OCI-LY1 (cell line): ENCODE measurements at regions not wholly inside any gene's neighbourhood (a gene's known extent, or its start where the extent isn't known, plus 50 kb on each side); places are given as distances from the start of the nearest gene placed in this dataset.

Source experiments
- H2AFZ ChIP-seq: fragments of 200-600 bp; sonication (generic), shearing (Covaris generic); 2 replicates; pipeline ENCODE4 v1.6.0; 2014; ENCODE audit warnings: antibody characterized with exemption, mild to moderate bottlenecking, low read length
- H3F3A ChIP-seq: fragments of 200-600 bp; sonication (generic), shearing (Covaris generic); 2 replicates; pipeline ENCODE4 v1.6.0; 2014; ENCODE audit warnings: mild to moderate bottlenecking, antibody characterized with exemption, low read length, moderate library complexity; ENCODE audit not compliant: insufficient read depth
- H3K27ac ChIP-seq: fragments of 200-600 bp; sonication (generic); 2 replicates; pipeline ENCODE4 v1.5.1; 2014; ENCODE audit warnings: low read length, mixed run types, mild to moderate bottlenecking, low read depth; ENCODE audit not compliant: poor library complexity, severe bottlenecking
- H3K27me3 ChIP-seq: fragments of 200-600 bp; sonication (generic); 2 replicates; pipeline ENCODE4 v1.6.0; 2014; ENCODE audit warnings: antibody characterized with exemption, mild to moderate bottlenecking, low read length, moderate library complexity; ENCODE audit not compliant: insufficient read depth
- H3K36me3 ChIP-seq: fragments of 200-600 bp; sonication (generic); 2 replicates; pipeline ENCODE4 v1.6.1; 2014; ENCODE audit warnings: mild to moderate bottlenecking, antibody characterized with exemption, low read length, moderate library complexity, mixed read lengths; ENCODE audit not compliant: insufficient read depth
- H3K4me1 ChIP-seq: fragments of 200-600 bp; sonication (generic); 2 replicates; pipeline ENCODE4 v1.5.1; 2014; ENCODE audit warnings: mild to moderate bottlenecking, low read length, moderate library complexity; ENCODE audit not compliant: insufficient read depth, severe bottlenecking
- H3K4me2 ChIP-seq: fragments of 200-600 bp; sonication (generic), shearing (Covaris generic); 2 replicates; pipeline ENCODE4 v1.6.1; 2014; ENCODE audit warnings: low read length
- H3K4me3 ChIP-seq: fragments of 200-600 bp; sonication (generic); 2 replicates; pipeline ENCODE4 v1.5.1; 2014; ENCODE audit warnings: low read length, low read depth, mild to moderate bottlenecking, mixed read lengths; ENCODE audit not compliant: poor library complexity, severe bottlenecking
- H3K79me2 ChIP-seq: fragments of 200-600 bp; shearing (Covaris generic); 2 replicates; pipeline ENCODE4 v1.6.1; 2016; ENCODE audit warnings: mixed run types, low read length, mixed read lengths; ENCODE audit not compliant: insufficient read depth
- H3K9ac ChIP-seq: fragments of 200-600 bp; sonication (generic), shearing (Covaris generic); 2 replicates; pipeline ENCODE4 v1.6.1; 2014; ENCODE audit warnings: mild to moderate bottlenecking, low read length, mixed read lengths
- H3K9me2 ChIP-seq: fragments of 200-600 bp; sonication (generic), shearing (Covaris generic); 2 replicates; pipeline ENCODE4 v1.6.1; 2014; ENCODE audit warnings: low read depth, mild to moderate bottlenecking, low read length, mixed read lengths
- H3K9me3 ChIP-seq: fragments of 200-600 bp; shearing (Covaris generic); 2 replicates; pipeline ENCODE4 v1.6.1; 2014; ENCODE audit warnings: low read length, mixed read lengths
- H4K20me1 ChIP-seq: fragments of 200-600 bp; sonication (generic), shearing (Covaris generic); 2 replicates; pipeline ENCODE4 v1.6.0; 2016; ENCODE audit warnings: mild to moderate bottlenecking, low read length; ENCODE audit not compliant: insufficient read depth
- CTCF ChIP-seq: fragments of 200-600 bp; sonication (generic), shearing (Covaris generic); IDR thresholded peaks from 2 replicates; pipeline ENCODE4 v1.5.1; 2017; ENCODE audit warnings: mild to moderate bottlenecking, antibody characterized with exemption, low read length, moderate library complexity, mixed read lengths
- EZH2 ChIP-seq: fragments of 200-600 bp; sonication (generic), shearing (Covaris generic); IDR thresholded peaks from 2 replicates; pipeline ENCODE4 v1.8.0; 2017; ENCODE audit warnings: borderline replicate concordance, mixed run types, mild to moderate bottlenecking, antibody characterized with exemption, low read length, moderate library complexity, mixed read lengths

- H3K27ac ChIP-seq: no peak overlapping the region
- H3F3A ChIP-seq: no peaks in the 10 kb centered on the region
- no peaks in the 10 kb centered on the region for H3K4me1 ChIP-seq
- H3K36me3 ChIP-seq: no peaks in the 10 kb centered on the region; the same call in 1 of the 2 replicates
- no peak overlapping the region for H3K9ac ChIP-seq
- H3K79me2 ChIP-seq: no peaks in the 10 kb centered on the region
- H3K27me3 ChIP-seq: peaks cover 6% of the 10 kb centered on the region; the same call in 1 of the 2 replicates
- no peak for TF ChIP-seq CTCF
- no peak for TF ChIP-seq EZH2
- peaks cover 11% of the 10 kb centered on the region; the same call in 1 of the 2 replicates for H3K9me3 ChIP-seq
- no peaks in the 10 kb centered on the region for H3K9me2 ChIP-seq
- no peak overlapping the region for H3K4me2 ChIP-seq
- no peaks in the 10 kb centered on the region for H4K20me1 ChIP-seq
- H3K4me3 ChIP-seq: no peak overlapping the region
- H2AFZ ChIP-seq: no peak overlapping the region
Measured at GRCh38 chr1:24980836-24981630, 51.0 kb upstream of the RUNX3 start.
